UCSD-AML1 (cell line): ENCODE measurements at regions not wholly inside any gene's neighbourhood (a gene's known extent, or its start where the extent isn't known, plus 50 kb on each side); places are given as distances from the start of the nearest gene placed in this dataset.
"Not testable (repeated sequence)": the region's sequence is repeated elsewhere in the genome, so short reads cannot be mapped to it uniquely, and the experiment has no call there.

ENCODE experiments used
- DNase-seq: peaks from one replicate; lab custom pipeline; 2025; ENCODE audit not compliant: unreplicated experiment; lab: John Stamatoyannopoulos, UW

DNA sequence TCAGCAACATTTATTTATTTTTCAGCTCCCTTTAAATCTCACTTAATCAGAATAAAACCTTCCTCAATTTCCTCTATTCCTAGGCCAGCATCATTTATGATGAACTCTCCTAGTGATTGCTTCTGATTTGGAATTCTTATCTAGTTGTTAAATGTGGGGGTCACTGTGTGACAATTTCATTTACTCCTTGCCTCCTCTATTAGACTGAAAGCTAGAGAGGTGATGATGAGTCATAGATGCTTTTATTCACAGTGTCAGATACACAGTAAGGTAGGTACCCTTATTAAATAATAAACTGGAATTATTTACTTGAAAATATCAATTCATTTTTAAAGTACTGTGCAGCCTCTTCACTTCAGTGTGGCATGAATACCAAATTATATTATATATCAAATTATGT is 960.6 kb downstream of the MAT2B start:
- no peak for DNase-seq

DNA sequence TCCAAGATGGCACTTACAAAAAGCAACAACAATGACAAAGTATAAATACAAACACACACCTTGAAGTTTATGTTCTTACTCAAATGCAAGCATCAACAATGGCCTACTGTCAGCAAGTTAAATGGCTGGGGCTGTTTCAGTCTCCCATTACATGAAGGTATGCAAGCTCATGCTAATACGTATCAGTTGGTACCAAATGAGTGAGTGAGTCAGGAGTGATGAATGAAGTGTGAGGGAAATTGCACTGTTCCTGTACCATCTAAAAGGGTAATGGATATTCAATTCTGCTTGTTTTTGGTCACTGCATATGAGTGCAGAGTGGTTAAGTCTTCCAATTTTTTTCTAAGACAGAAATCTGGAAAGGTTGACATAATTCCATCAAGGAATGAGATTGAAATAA is 964.9 kb downstream of the MAT2B start:
- no peak for DNase-seq

- DNase-seq = no peak
Observed at GRCh38 chr5:164472165-164472564, 966.7 kb downstream of the MAT2B start.

DNA sequence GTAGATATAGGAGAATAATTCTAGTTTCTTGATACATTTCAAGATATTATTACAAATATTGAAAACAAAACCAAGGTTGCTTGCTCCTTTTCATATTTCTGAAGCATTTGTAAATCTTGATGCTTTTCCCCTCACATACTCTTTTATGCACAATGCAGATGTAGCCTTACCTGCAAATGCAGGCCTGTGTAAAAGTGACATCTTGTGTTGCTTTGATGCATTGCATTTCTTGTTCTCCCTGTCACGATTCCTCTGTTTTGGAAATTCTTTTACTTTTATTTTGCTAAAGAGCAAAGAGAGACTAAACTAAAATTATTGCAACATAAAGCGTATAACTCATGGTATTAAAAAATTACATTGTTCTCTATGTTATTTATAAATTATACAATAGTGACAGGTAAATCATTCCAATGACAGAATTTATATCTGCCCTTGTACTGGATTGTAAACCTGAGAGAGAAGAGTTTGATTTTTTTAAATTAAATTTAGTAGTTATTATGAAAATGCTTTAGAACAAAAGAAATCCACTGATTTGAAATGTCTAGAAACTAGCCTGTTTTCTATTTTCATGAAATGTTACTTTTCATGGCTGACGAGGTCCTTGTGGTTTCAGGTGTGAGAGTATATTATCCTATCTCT is 970.0 kb downstream of the MAT2B start:
- DNase-seq = no peak

- no peak for DNase-seq
Observed at GRCh38 chr5:164481270-164481669, 975.9 kb downstream of the MAT2B start.

DNA sequence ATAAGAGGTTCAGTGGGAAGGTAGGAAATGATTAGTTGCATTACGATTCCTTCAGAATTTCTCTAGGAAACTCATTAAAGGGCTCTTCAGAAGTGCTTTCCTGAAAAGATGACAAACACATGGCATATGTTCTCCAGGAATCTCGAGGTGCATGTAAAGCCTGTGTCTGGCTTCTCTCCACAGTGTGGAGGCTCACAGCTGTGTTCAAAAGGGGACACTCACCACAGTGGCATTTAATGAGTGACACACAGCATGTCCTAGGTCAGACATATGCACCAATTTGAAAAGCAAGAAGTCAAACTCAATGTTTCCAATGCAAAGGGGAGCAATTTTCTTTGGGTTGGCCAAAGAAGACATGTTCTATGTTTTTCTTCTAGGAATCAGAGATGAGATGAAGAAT is 976.9 kb downstream of the MAT2B start:
- no peak for DNase-seq

- no peak for DNase-seq
Observed at GRCh38 chr5:164484948-164485347, 979.5 kb downstream of the MAT2B start.

GRCh38 chr5:164487939-164488338 is 982.5 kb downstream of the MAT2B start:
- no peak for DNase-seq

DNA sequence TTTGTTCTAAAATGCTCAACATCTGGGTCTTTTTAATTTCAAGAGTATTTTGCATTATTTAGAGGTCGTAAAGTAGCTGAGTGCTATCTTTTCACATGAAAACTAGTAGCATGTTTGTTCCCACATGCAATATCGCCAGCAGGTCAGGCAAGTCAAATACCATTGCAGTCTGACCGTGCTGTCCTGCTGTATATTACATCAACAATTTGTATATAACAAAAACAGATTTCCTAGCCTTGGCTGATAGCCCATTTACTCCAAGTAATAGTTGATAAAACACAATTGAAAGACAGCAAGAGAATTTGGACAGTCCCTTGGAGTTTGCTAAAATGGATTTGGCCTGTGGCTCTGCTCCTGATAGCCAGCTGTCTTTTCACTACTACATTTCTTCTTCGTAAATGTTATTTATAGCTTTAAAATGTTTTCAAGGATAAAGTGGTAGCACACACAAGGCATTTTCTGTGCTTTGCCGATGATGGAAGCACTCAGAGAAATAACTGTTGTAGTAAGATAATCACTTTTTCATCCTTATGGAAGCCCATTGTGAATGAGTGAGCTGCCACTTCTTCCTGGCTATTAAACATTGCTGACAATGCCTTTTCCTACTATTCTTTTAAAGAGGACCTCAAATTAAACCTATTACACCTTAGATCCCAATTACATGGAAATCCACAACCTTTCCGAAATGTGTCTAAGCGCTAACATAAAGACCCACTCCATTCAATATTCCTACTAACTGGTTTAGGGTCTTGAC is 992.1 kb downstream of the MAT2B start:
- DNase-seq = no peak

DNA sequence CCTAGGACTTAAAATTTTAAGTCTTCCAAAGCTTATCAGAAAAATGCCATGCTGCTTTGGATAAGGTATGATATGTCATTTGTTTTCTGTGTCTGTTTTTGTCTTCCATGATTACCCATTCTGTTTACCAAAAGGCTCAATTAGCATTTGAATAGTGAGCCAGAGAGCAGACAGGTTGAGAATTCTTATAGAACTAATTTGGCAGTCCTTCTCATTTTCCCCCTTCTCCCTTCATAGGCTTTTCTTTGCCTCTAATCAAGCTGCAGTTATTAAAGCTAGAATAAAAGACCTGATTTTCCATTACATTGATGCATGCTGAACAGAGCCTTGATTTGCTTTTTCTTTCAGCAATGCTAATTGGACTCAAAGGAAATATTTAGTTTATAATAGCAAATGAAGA is 993.0 kb downstream of the MAT2B start:
- DNase-seq = no peak

- DNase-seq = no peak
Observed at GRCh38 chr5:164500856-164501255, 995.4 kb downstream of the MAT2B start.

DNA sequence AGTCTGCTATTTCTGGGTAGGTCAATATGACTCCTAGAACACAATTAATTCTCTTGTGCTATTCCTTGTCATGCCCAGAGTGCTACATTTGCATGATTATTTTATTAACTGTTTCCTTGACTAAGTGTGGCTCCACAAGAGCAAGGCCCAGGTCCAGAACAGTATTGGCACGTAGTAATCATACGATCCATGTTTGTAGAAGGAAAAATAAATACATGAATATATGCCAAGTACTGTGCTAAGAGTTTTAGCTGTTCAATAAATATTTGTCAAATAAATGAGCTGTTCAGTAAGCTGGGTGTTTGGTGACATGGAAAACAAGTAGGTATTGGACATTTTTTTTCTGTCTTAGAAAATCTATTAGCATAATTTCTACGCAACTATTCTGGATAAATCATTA is 995.9 kb downstream of the MAT2B start:
- DNase-seq = no peak

DNA sequence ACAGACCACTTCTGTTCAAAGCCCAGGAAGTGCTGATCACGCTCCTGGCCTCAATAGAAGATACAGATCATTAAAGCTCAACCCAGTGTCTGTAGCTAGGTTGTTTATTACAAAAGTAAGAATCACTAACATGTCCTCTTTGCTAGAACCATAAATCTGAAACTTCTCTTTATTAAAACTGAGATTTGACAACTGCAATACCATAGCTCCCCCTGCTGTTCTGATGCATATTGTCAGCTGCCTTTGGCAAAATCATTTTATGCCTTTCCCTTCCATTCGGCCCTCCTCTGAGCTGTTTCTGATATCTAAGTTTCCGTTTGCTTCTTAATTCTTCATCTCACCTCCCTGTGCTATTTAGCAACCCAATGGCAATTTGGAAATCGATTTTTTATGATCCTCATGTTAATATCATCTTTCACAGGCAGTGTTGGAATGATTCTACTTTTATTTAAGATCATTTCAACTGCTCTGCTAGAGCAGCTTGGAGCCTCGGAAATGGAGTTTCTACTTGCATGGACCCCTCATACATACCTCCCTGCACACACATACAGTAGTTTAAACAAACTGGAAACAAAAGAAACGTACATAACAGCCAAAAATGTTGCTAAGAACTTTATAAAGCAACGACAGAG is 998.8 kb downstream of the MAT2B start:
- no peak for DNase-seq

- no peak for DNase-seq
Observed at GRCh38 chr5:164505791-164506190, 1000.4 kb downstream of the MAT2B start.

DNA sequence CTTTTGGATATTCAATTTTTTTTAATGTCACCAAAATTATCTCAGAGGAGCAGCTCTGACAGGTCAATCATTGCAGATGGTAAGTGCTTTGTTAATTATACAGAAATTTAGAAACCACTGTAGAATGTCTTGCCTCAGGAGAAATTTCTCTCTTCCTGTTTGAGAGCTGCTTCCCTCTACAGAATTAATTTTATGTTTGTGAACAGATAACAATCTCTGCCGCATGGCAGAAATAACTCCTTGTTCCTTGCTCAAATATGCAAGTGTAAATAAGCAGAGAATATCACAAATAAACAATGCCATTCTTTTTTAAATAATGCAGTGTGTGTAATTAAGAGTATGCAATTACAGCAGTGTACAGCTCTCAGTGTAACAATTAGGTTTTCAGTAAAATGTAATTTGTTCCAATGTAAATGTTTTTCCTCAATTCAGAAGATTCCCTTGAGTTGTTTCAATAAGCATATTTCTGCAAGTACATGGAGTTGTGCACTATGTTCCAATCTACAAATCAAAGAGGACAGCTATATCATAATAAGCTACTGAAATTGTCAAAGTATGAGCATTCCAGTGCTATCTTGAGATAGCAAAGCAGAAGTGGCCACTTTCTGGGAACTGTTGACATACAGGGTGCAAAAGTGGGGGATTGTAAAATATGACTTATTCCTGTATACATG is 1012.8 kb downstream of the MAT2B start:
- no peak for DNase-seq

DNA sequence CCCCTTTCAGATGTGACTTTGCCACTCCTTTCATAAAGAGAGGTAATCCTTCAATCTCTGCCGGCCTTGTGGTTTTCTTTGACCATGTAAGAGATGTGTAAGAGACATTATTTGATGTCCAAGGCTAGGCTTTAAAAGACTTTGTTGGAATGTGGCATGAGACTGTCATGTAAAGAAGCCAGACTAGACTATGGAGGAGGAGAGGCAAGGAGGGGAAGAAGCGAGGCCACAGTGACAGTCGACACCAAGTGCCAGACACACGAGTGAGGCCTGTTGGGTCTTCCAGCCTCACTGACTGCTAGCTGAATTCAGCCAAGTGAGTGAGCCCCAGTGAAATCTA is 1013.3 kb downstream of the MAT2B start:
- DNase-seq = no peak

- no peak for DNase-seq
Observed at GRCh38 chr5:164532235-164532900, 1026.9 kb downstream of the MAT2B start.

GRCh38 chr5:164533426-164533825 is 1028.0 kb downstream of the MAT2B start:
- DNase-seq = not testable (repeated sequence)

GRCh38 chr5:164540174-164540573 is 1034.8 kb downstream of the MAT2B start:
- DNase-seq = no peak

DNA sequence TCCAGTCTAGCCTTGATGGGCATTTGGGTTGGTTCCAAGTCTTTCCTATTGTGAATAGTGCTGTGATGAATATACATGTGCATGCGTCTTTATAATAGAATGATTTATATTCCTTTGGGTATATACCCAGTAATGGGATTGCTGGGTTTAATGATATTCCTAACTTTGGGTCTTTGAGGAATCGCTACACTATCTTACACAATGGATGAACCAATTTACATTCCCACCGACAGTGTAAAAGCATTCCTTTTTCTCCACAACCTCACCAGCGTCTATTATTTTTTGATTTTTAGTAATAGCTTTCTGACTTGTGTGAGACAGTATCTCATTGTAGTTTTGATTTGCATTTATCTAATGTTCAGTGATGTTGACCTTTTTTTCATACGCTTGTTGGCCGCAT is 1040.1 kb downstream of the MAT2B start:
- no peak for DNase-seq

- no peak for DNase-seq
Observed at GRCh38 chr5:164553851-164554250, 1048.4 kb downstream of the MAT2B start.
